ENCODE measurements at regions not wholly inside any gene's neighbourhood (a gene's known extent, or its start where the extent isn't known, plus 50 kb on each side); places are given as distances from the start of the nearest gene placed in this dataset.

DNA sequence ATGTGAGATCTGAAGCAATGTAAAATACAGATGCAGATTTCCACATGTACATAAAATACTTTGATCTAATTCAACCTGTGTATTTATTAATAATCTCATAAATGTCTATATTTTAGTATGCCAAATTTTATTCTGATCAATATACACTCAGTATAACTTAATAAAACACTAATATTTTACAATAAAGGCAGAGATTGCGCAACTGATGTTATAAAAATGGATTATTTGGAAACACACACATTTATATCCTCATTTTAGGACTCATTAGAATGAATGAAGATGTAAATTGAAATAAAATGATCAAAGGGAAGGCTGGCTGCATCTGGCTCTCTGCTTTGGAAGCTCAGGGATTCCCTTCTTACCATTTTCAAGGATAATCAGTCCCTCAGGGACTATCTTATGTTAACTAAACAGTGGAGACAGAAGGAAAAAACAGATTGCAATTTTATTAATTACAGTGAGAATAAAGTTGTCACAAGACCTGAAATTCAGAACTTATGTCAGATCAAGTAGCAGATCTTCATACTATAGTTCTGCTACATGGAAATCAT is 900.9 kb upstream of the EPHA5 start:
- POLR2A ChIA-PET, result no interaction called here
- H3K4me3 ChIP-seq (replicated peaks in 1 of 3; ENCODE audit: insufficient read depth in 1 of 3, low read depth in 1 of 3, low read length in 3 of 3), result no peak overlapping the region
- FAIRE-seq (no peak), DNase-seq (ENCODE audit: low read depth, low spot score) (no peak)
- dilution Hi-C loops (cut with MboI; ENCODE audit: extremely low pct_ligation_motif_present, low sequenced_read_pairs) (no loop called here), intact Hi-C loops (cut with micrococcal nuclease) (no loop called here)
- no peak overlapping the region for H3K9ac ChIP-seq (replicated peaks; ENCODE audit: extremely low read depth, insufficient read depth, low read length)
- H3K79me2 ChIP-seq (ENCODE audit: control insufficient read depth, insufficient read depth, low read length), result no peaks in the 10 kb centered on the region
- no peak overlapping the region for H2AFZ ChIP-seq (ENCODE audit: low read depth, low read length)
- no peaks in the 10 kb centered on the region for H3K27me3 ChIP-seq (ENCODE audit: control insufficient read depth in 2 of 2, insufficient read depth in 2 of 2, low read length in 2 of 2)
- no TSS peak for BruUV-seq (replicated peaks)
- no peaks in the 10 kb centered on the region for H4K20me1 ChIP-seq (replicated peaks; ENCODE audit: control insufficient read depth, extremely low read depth, insufficient read depth, low read length)
- CTCF ChIA-PET, result no interaction called here
- H3K9me1 ChIP-seq (replicated peaks; ENCODE audit: control insufficient read depth, extremely low read depth, insufficient read depth, low read length), result no peaks in the 10 kb centered on the region
- no peak overlapping the region for H3K27ac ChIP-seq (ENCODE audit: insufficient read depth, low read depth, low read length)
- no peak overlapping the region for H3K4me2 ChIP-seq (ENCODE audit: insufficient read depth, low read length)
- no peak for TF ChIP-seq MYC (IDR thresholded peaks at IDR 0.05; ENCODE audit: low read depth, low read length)
- TF ChIP-seq, protein P1, sequence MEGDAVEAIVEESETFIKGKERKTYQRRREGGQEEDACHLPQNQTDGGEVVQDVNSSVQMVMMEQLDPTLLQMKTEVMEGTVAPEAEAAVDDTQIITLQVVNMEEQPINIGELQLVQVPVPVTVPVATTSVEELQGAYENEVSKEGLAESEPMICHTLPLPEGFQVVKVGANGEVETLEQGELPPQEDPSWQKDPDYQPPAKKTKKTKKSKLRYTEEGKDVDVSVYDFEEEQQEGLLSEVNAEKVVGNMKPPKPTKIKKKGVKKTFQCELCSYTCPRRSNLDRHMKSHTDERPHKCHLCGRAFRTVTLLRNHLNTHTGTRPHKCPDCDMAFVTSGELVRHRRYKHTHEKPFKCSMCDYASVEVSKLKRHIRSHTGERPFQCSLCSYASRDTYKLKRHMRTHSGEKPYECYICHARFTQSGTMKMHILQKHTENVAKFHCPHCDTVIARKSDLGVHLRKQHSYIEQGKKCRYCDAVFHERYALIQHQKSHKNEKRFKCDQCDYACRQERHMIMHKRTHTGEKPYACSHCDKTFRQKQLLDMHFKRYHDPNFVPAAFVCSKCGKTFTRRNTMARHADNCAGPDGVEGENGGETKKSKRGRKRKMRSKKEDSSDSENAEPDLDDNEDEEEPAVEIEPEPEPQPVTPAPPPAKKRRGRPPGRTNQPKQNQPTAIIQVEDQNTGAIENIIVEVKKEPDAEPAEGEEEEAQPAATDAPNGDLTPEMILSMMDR (IDR thresholded peaks at IDR 0.05; ENCODE audit: extremely low read depth in 1 of 2, insufficient read depth in 1 of 2, low read depth in 1 of 2, low read length in 2 of 2), result no peak
- TF ChIP-seq JUN (IDR thresholded peaks at IDR 0.05; ENCODE audit: borderline replicate concordance, insufficient read depth, insufficient read length, low read depth), result no peak
- no peak for TF ChIP-seq POLR2A (IDR thresholded peaks at IDR 0.05; ENCODE audit: low read depth, low read length)
- TF ChIP-seq FOS (IDR thresholded peaks at IDR 0.05; ENCODE audit: borderline replicate concordance, insufficient read depth, low read length), result no peak
- no peak for TF ChIP-seq POLR2AphosphoS5 (IDR thresholded peaks at IDR 0.05; ENCODE audit: insufficient read depth, low read depth, low read length)
- no peak for TF ChIP-seq EZH2 (IDR thresholded peaks at IDR 0.05; ENCODE audit: borderline replicate concordance, low read depth, low read length, severe bottlenecking)
- TF ChIP-seq GATA2 (IDR thresholded peaks at IDR 0.05; ENCODE audit: insufficient read depth, insufficient read length, low read depth, low read length), result no peak
- TF ChIP-seq, protein P2, sequence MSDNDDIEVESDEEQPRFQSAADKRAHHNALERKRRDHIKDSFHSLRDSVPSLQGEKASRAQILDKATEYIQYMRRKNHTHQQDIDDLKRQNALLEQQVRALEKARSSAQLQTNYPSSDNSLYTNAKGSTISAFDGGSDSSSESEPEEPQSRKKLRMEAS (IDR thresholded peaks at IDR 0.05; ENCODE audit: insufficient read depth, insufficient read length), result no peak
- H3K36me3 ChIP-seq (ENCODE audit: control insufficient read depth in 2 of 2, extremely low read depth in 1 of 2, insufficient read depth in 2 of 2, low read length in 2 of 2), result no peaks in the 10 kb centered on the region
- H3K4me1 ChIP-seq (ENCODE audit: control insufficient read depth, extremely low read depth, insufficient read depth, low read length), result no peaks in the 10 kb centered on the region
- no peaks in the 10 kb centered on the region for H3K9me3 ChIP-seq (replicated peaks; ENCODE audit: control insufficient read depth, insufficient read depth, low read length)

All from endothelial cell of umbilical vein (primary cell).